K562 (cell line): ENCODE measurements at regions not wholly inside any gene's neighbourhood (a gene's known extent, or its start where the extent isn't known, plus 50 kb on each side); places are given as distances from the start of the nearest gene placed in this dataset.

Experiments
- ATAC-seq: fragments of 200-7000 bp; cut with Tn5 transposase; 3 replicates; pipeline ENCODE4 v1.9.1; 2020; ENCODE audit warnings: moderate library complexity
- BruUV-seq: library from RNA; stranded (reverse); fragments of 400-500 nt; replicated peaks from 2 replicates; lab custom pipeline; 2021; lab: Mats Ljungman, UMichigan
- CTCF ChIA-PET: fragments of 300-600 bp; formaldehyde crosslinking; extraction: SDS; loops from one replicate; lab custom pipeline; 2021; ENCODE audit warnings: low intra/inter-chr PET ratio; lab: Yijun Ruan, JAX
- POLR2A ChIA-PET: fragments of 300-600, 350-650 bp; sonication (Branson Sonifier 250); formaldehyde crosslinking; extraction: SDS; loops from one replicate; lab custom pipeline; 2021; ENCODE audit warnings: antibody characterized with exemption, inconsistent platforms; lab: Yijun Ruan, JAX
- DNase-seq, 4 experiments: peaks; one replicate each; pipeline versions ENCODE4 v3.0.0 to v3.0.0-alpha.2; 2011 to 2018; ENCODE audit warnings: low spot score in 3 of 4, mixed read lengths in 3 of 4; ENCODE audit errors: extremely low read depth in 1 of 4
- FAIRE-seq: peaks from 2 replicates; lab custom pipeline; 2011; peaks lifted over from hg19 to GRCh38; lab: Jason Lieb, UNC
- H2AFZ ChIP-seq: 2 replicates; pipeline ENCODE4 v1.6.0; 2011; ENCODE audit warnings: low read depth, low read length, control low read depth, inconsistent platforms
- H3K27ac ChIP-seq: fragments of 200-600 bp; 3 replicates; pipeline ENCODE4 v1.8.0; 2011; ENCODE audit warnings: low read depth, mild to moderate bottlenecking, control low read depth, inconsistent platforms, low read length, moderate library complexity, mixed read lengths; ENCODE audit errors: extremely low read depth
- H3K27me3 ChIP-seq, 2 experiments: fragments of 300-600 bp in 1 of 2; 2 replicates in 1 of 2; 3 replicates in 1 of 2; pipeline versions ENCODE4 v1.6.0 to v1.8.0; 2011; ENCODE audit warnings: inconsistent platforms in 2 of 2, low read length in 2 of 2, mild to moderate bottlenecking in 1 of 2, mixed read lengths in 1 of 2, moderate library complexity in 1 of 2; ENCODE audit not compliant: control insufficient read depth in 2 of 2, insufficient read depth in 2 of 2
- H3K36me3 ChIP-seq: fragments of 300-600 bp; 3 replicates; pipeline ENCODE4 v1.8.0; 2011; ENCODE audit warnings: mild to moderate bottlenecking, low read length, inconsistent platforms; ENCODE audit not compliant: control insufficient read depth, insufficient read depth
- H3K4me1 ChIP-seq, 2 experiments: fragments of 200-600 bp in 1 of 2; replicated peaks in 1 of 2; 2 replicates in 1 of 2; 3 replicates in 1 of 2; pipeline versions ENCODE4 v1.5.1 to v1.8.0; 2011; ENCODE audit warnings: inconsistent platforms in 2 of 2, low read length in 2 of 2, mild to moderate bottlenecking in 1 of 2, mixed read lengths in 1 of 2, moderate library complexity in 1 of 2; ENCODE audit not compliant: control insufficient read depth in 2 of 2, insufficient read depth in 2 of 2
- H3K4me2 ChIP-seq: 2 replicates; pipeline ENCODE4 v1.6.1; 2011; ENCODE audit warnings: low read length, control low read depth, inconsistent platforms, mixed read lengths; ENCODE audit not compliant: insufficient read depth
- H3K4me3 ChIP-seq: fragments of 200-600 bp; sonication (generic), shearing (Covaris generic); 2 replicates; pipeline ENCODE4 v1.5.1; 2016; ENCODE audit warnings: control low read depth, inconsistent platforms
- H3K79me2 ChIP-seq: fragments of 200-600 bp; 3 replicates; pipeline ENCODE4 v1.8.0; 2011; ENCODE audit warnings: low read length, inconsistent platforms; ENCODE audit not compliant: control insufficient read depth, insufficient read depth
- H3K9ac ChIP-seq, 2 experiments: 2 replicates each; pipeline versions ENCODE4 v1.6.0 to v1.6.1; 2011; ENCODE audit warnings: low read depth in 2 of 2, low read length in 2 of 2, control low read depth in 1 of 2, inconsistent platforms in 1 of 2, mild to moderate bottlenecking in 1 of 2, mixed read lengths in 1 of 2; ENCODE audit not compliant: insufficient read depth in 1 of 2
- H3K9me1 ChIP-seq: one replicate; pipeline ENCODE4 v1.6.0; 2011; ENCODE audit warnings: inconsistent platforms, mild to moderate bottlenecking, low read length, moderate library complexity; ENCODE audit not compliant: control insufficient read depth, insufficient read depth
- H3K9me3 ChIP-seq: replicated peaks from 2 replicates; pipeline ENCODE4 v1.5.1; 2011; ENCODE audit warnings: low read depth, low read length, inconsistent platforms; ENCODE audit not compliant: control insufficient read depth, insufficient read depth
- H4K20me1 ChIP-seq: replicated peaks from 2 replicates; pipeline ENCODE4 v1.6.1; 2011; ENCODE audit warnings: low read length, inconsistent platforms, mixed read lengths; ENCODE audit not compliant: control insufficient read depth, insufficient read depth
- HNRNPH1 ChIP-seq: fragments of 200-400 bp; formaldehyde crosslinking; optimal IDR thresholded peaks from 2 replicates; pipeline ENCODE3; 2017; ENCODE audit warnings: low read depth, mild to moderate bottlenecking, low read length, moderate library complexity
- SMARCE1 ChIP-seq: fragments of 450-650 bp; IDR thresholded peaks from 2 replicates; pipeline ENCODE4 v1.7.1; 2016; ENCODE audit warnings: mild to moderate bottlenecking
- TCF3 ChIP-seq: sonication (generic); formaldehyde crosslinking; IDR thresholded peaks from 2 replicates; pipeline ENCODE4 v1.4.0; 2020; ENCODE audit warnings: mild to moderate bottlenecking, missing genetic modification reagents
- ZNF592 ChIP-seq: fragments of 450-650 bp; IDR thresholded peaks from 2 replicates; pipeline ENCODE4 v1.6.1; 2017; ENCODE audit warnings: antibody characterized with exemption, mild to moderate bottlenecking
- WGBS: fragments of 100-300 bp; shearing (Covaris generic); methylation state at CpG from one replicate; pipeline ENCODE4 v1.1.6; 2016; ENCODE audit warnings: low coverage, mixed read lengths; ENCODE audit not compliant: insufficient coverage; ENCODE audit errors: missing lambda C conversion rate; 5-methylcytosine and 5-hydroxymethylcytosine counted together
- in situ Hi-C: fragments of 300-500 bp; cut with MboI; formaldehyde crosslinking; loops from 4 replicates; pipeline ENCODE4 v1.15.0; 2018; ENCODE audit warnings: inconsistent platforms, mixed read lengths
- intact Hi-C: fragments of 100-400 bp; cut with micrococcal nuclease; formaldehyde crosslinking; loops from 2 replicates; pipeline ENCODE4 v1.14.2; 2022

GRCh38 chr7:13067036-13067435 is 379.6 kb downstream of the ARL4A start:
- no peaks in the 10 kb centered on the region for H3K9me3 ChIP-seq
- TF ChIP-seq HNRNPH1: no peak
- TF ChIP-seq SMARCE1: 0 out of 2 replicates have a peak, but pooled peaks have one; percentile 11
- TF ChIP-seq TCF3: peak; percentile 28; the same call in 1 of the 2 replicates
- 0 out of 2 replicates have a peak, but pooled peaks have one; percentile 15 for TF ChIP-seq ZNF592
- H4K20me1 ChIP-seq: no peaks in the 10 kb centered on the region
- intact Hi-C loops (no loop called here), in situ Hi-C loops (no loop called here)
- no peaks in the 10 kb centered on the region for H3K27me3 ChIP-seq
- WGBS: 16% methylated on average over 3 of the region's 5 CpGs
- no peak overlapping the region for H3K4me3 ChIP-seq
- no peaks in the 10 kb centered on the region for H3K79me2 ChIP-seq
- H3K9me1 ChIP-seq: no peaks in the 10 kb centered on the region
- BruUV-seq: no TSS peak
- peak overlapping the region; percentile 33 to 84; a peak in 2 of 4 replicates for H3K9ac ChIP-seq
- H3K36me3 ChIP-seq: no peaks in the 10 kb centered on the region
- H3K4me1 ChIP-seq: peaks cover 2 to 4% of the 10 kb centered on the region in 2 experiments; a peak in 2 of 5 replicates
- ATAC-seq: peak; percentile 94
- peak; percentile 40 for FAIRE-seq
- H2AFZ ChIP-seq: peak overlapping the region; percentile 78
- ChIA-PET CTCF (no interaction called here), POLR2A (interaction anchor here (0.6 to 1.2 kb wide), 2 partner anchors 26 to 29 kb away, joined by 3 read pairs; no protein-coding TSS in a partner anchor)
- H3K27ac ChIP-seq: peak overlapping the region; percentile 51; the same call in 2 of the 3 replicates
- peak overlapping the region; percentile 36 for H3K4me2 ChIP-seq
- peak in 3 of 4 experiments; percentile 14 to 54 (median 25) for DNase-seq
